ENCODE measurements at regions not wholly inside any gene's neighbourhood (a gene's known extent, or its start where the extent isn't known, plus 50 kb on each side); places are given as distances from the start of the nearest gene placed in this dataset.
"Not testable (repeated sequence)": the region's sequence is repeated elsewhere in the genome, so short reads cannot be mapped to it uniquely, and the experiment has no call there.

GRCh38 chr17:55911186-55911585 is 160.3 kb downstream of the PCTP start:
- no peak for DNase-seq

- no peak for DNase-seq
Measured at GRCh38 chr17:55925440-55925839, 174.6 kb downstream of the PCTP start.

- no peak for DNase-seq
Measured at GRCh38 chr17:55926276-55926990, 175.6 kb downstream of the PCTP start.

GRCh38 chr17:55930291-55930809 is 179.5 kb downstream of the PCTP start:
- no peak for DNase-seq

GRCh38 chr17:55931446-55931845 is 180.6 kb downstream of the PCTP start:
- DNase-seq, result no peak

GRCh38 chr17:55932973-55933372 is 182.1 kb downstream of the PCTP start:
- no peak for DNase-seq

GRCh38 chr17:55939181-55939810 is 188.4 kb downstream of the PCTP start:
- DNase-seq, result not testable (repeated sequence)

- DNase-seq, result no peak
Measured at GRCh38 chr17:55959756-55960155, 193.5 kb upstream of the ANKFN1 start.

- DNase-seq, result no peak
Measured at GRCh38 chr17:55961386-55961785, 191.9 kb upstream of the ANKFN1 start.

- DNase-seq, result no peak
Measured at GRCh38 chr17:55962951-55963401, 190.3 kb upstream of the ANKFN1 start.

- no peak for DNase-seq
Measured at GRCh38 chr17:55964191-55964590, 189.1 kb upstream of the ANKFN1 start.

- DNase-seq, result no peak
Measured at GRCh38 chr17:55965051-55965450, 188.2 kb upstream of the ANKFN1 start.

- no peak for DNase-seq
Measured at GRCh38 chr17:55969562-55970324, 183.5 kb upstream of the ANKFN1 start.

GRCh38 chr17:55978578-55978977 is 174.7 kb upstream of the ANKFN1 start:
- no peak for DNase-seq

GRCh38 chr17:55983096-55983495 is 170.2 kb upstream of the ANKFN1 start:
- no peak for DNase-seq

- no peak for DNase-seq
Measured at GRCh38 chr17:55986817-55987216, 166.5 kb upstream of the ANKFN1 start.

- DNase-seq, result no peak
Measured at GRCh38 chr17:55988861-55989260, 164.4 kb upstream of the ANKFN1 start.

GRCh38 chr17:55990332-55991006 is 162.8 kb upstream of the ANKFN1 start:
- no peak for DNase-seq

- DNase-seq, result no peak
Measured at GRCh38 chr17:55996826-55997225, 156.4 kb upstream of the ANKFN1 start.

- DNase-seq, result no peak
Measured at GRCh38 chr17:56000411-56000810, 152.9 kb upstream of the ANKFN1 start.

- DNase-seq, result not testable (repeated sequence)
Measured at GRCh38 chr17:56002656-56003055, 150.6 kb upstream of the ANKFN1 start.

GRCh38 chr17:56009795-56010651 is 143.3 kb upstream of the ANKFN1 start:
- no peak for DNase-seq
